Right cardiac atrium (tissue), 5 donors: ENCODE measurements at regions not wholly inside any gene's neighbourhood (a gene's known extent, or its start where the extent isn't known, plus 50 kb on each side); places are given as distances from the start of the nearest gene placed in this dataset.

Source experiments
- ATAC-seq, 2 donors: fragments of 200-7000 bp; cut with Tn5 transposase; one replicate each; pipeline versions ENCODE4 v1.8.0 to v1.9.1; 2020; ENCODE audit warnings: moderate library complexity in 2 of 2, mild to moderate bottlenecking in 1 of 2
- DNase-seq, 3 donors: peaks; one replicate each; pipeline ENCODE4 v3.0.0-alpha.2; 2020
- H3K27ac ChIP-seq: one replicate; pipeline ENCODE4 v1.5.1; 2013; ENCODE audit warnings: mild to moderate bottlenecking, low read length, control low read depth, moderate library complexity
- H3K27me3 ChIP-seq: one replicate; pipeline ENCODE4 v1.6.1; 2013; ENCODE audit not compliant: control insufficient read depth, insufficient read depth
- H3K4me1 ChIP-seq: one replicate; pipeline ENCODE4 v1.6.1; 2013; ENCODE audit warnings: low read length; ENCODE audit not compliant: control insufficient read depth, insufficient read depth
- H3K4me3 ChIP-seq: one replicate; pipeline ENCODE4 v1.5.1; 2013; ENCODE audit warnings: low read length, control low read depth
- H3K9me3 ChIP-seq: one replicate; pipeline ENCODE4 v1.6.1; 2013; ENCODE audit warnings: low read length; ENCODE audit not compliant: control insufficient read depth
- WGBS: extraction: QIAGEN DNeasy Blood & Tissue Kit; methylation state at CpG from one replicate; pipeline ENCODE4 v1.1.7; 2013; 5-methylcytosine and 5-hydroxymethylcytosine counted together
- intact Hi-C, 4 donors: fragments of 100-400 bp; cut with DNase I; formaldehyde crosslinking; loops; one replicate each; pipeline versions ENCODE4 v1.11.0 to v1.14.0; 2022 to 2023
- donor health status: healthy with polysubstance abuse.
- donor health status: DM: no; HTN: yes; CAD: no.
- donor health status: DM: no; HTN: no; CAD: no.
- donor health status: DM: no; HTN: yes; CAD: no; lungs with severe emphysema.
- donor health status: DM: yes; HTN: yes; CAD: no.

DNA sequence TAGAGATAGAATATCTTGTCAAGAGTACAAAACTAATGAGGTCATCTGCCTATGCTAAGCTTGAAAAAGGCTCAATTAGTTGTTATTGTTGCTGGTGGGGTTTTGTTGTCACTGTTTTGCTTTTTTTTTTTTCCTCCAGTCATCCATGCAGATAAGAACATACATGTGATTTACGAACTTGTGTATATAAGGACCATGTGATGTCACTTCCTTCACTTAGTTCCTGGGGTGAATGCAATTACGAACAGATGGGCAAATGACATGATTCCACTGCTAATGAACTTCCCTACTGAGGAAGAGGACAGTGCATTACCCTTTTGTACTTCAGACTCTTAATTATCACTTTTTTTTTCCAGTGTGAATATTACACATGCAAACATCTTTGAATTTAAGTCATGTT is 1175.3 kb upstream of the GJE1 start:
- no peak overlapping the region for H3K27ac ChIP-seq
- no peaks in the 10 kb centered on the region for H3K4me1 ChIP-seq
- H3K4me3 ChIP-seq, result no peak overlapping the region
- no peaks in the 10 kb centered on the region for H3K27me3 ChIP-seq
- DNase-seq (no peak), ATAC-seq (no peak)
- WGBS, result 79% methylated on average over 2 of the region's 2 CpGs
- intact Hi-C loops, result no loop called here
- no peaks in the 10 kb centered on the region for H3K9me3 ChIP-seq

DNA sequence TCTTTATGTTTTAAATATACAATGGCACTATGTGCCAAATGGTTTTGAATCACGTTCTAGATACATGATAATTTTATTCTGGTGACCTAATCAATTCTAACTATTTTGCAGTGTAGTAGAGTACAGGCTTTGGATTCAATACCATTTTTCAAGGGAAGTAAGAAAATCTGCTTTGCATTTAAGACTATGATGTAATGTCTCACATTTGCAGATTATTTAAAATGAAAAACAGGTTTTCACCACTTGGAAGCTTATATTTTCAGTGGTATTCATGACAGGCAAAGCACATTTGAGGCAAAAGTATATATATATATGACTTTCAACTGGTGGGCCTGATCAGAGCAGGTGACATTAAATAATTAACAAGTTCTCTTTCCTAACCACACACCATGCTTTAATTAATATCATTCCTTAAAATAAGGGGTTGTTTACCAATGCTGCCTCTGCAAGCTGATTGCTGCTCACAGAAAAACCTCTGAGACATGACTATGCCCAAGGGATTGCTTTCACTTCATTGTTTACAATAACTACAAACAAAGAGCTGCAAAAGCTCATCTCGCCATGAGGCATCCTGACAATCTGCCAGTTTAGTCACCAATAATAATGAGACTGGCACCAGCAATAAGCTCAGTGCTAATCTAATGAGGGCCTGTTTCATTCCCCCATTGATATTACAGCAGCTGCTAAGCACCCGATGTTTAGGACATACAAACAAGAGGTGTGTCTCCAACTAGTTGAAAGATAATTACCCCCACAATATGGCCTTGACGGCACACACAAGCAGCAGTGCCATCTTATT is 1176.0 kb upstream of the GJE1 start:
- H3K27me3 ChIP-seq, result no peaks in the 10 kb centered on the region
- no peaks in the 10 kb centered on the region for H3K9me3 ChIP-seq
- H3K27ac ChIP-seq, result no peak overlapping the region
- no peak for DNase-seq
- no peak for ATAC-seq
- 62% methylated on average over 4 of the region's 4 CpGs for WGBS
- H3K4me1 ChIP-seq, result no peaks in the 10 kb centered on the region
- intact Hi-C loops, result no loop called here
- H3K4me3 ChIP-seq, result no peak overlapping the region

DNA sequence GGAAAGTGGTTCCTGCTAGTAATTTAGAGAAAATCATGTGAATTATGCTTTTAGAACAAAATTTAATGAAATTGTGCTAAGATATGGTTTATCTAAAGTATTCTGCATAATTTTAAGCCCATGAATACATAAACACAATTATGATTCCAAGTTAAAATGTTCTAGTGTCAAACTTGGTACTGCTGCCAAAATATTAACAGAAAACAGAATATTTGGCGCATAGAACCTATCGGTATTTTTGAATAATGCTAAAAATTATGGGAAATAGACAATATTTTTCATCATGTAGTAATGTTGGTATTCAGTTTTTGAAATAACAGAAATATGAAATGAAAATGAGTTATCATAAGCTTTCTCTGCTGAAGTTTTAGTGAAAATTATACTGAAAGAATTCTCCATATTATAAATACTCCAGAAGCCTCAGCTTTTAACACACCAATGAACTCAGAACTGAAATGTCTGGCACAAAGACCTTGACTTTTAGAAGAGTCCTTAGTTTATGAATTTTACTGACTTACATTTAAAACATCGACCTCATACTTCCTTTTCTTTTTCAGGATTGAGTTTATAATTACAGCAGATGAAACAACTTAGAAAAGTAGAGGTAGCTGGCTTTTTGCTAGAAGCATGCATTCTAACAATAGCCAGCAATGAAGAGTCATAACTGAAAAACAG is 1192.3 kb upstream of the GJE1 start:
- H3K9me3 ChIP-seq, result no peaks in the 10 kb centered on the region
- 57% methylated on average over 3 of the region's 3 CpGs for WGBS
- intact Hi-C loops, result no loop called here
- H3K4me1 ChIP-seq, result no peaks in the 10 kb centered on the region
- ATAC-seq (no peak), DNase-seq (no peak)
- no peak overlapping the region for H3K4me3 ChIP-seq
- H3K27ac ChIP-seq, result no peak overlapping the region
- H3K27me3 ChIP-seq, result no peaks in the 10 kb centered on the region

DNA sequence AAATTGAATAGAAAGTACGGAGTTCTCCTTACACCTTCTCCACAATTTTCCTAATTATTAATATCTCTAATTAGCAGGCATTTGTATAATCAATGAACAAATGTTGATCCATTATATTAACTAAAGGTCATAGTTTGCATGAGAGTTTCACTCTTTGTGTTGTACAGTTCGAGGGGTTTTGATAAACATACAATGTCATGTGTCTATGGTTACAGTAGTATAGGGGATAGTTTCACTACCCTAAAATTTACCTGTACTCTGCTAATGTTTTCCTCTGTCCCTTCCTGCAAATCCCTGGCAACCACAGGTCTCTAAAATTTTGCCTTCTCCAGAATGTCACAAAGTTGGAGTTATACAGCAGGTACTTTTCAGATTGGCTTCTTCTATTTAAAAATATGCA is 1199.8 kb upstream of the GJE1 start:
- no peak for DNase-seq
- intact Hi-C loops, result no loop called here

DNA sequence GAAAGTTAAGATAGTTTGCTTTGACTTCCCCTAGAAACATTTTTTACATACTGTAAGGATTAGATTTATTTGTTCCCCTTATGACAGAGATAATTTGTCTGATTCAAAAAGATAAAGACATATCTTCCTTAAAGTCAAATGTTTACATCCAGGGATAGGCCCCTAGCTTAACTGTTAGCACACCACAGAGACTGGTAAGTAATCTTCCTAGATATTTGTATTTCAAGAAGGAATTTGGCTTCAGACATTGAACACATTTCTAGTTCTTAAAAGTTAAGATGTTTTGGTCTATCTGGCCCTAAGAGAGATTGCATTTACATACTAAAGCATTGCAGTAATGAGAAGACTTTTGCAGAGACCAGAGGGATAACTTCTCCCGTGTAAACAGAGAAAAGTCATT is 1201.1 kb upstream of the GJE1 start:
- H3K27me3 ChIP-seq, result no peaks in the 10 kb centered on the region
- H3K4me1 ChIP-seq, result no peaks in the 10 kb centered on the region
- ATAC-seq (no peak), DNase-seq (no peak)
- 80% methylated on average over 1 of the region's 1 CpG for WGBS
- H3K27ac ChIP-seq, result no peak overlapping the region
- H3K4me3 ChIP-seq, result no peak overlapping the region
- intact Hi-C loops, result no loop called here
- no peaks in the 10 kb centered on the region for H3K9me3 ChIP-seq

More for the DNA sequence above, 1199.8 kb upstream of the GJE1 start:
- ATAC-seq, result no peak
- Histone ChIP-seq H3K4me1 (no peaks in the 10 kb centered on the region), H3K4me3 (no peak overlapping the region), H3K27me3 (no peaks in the 10 kb centered on the region), H3K9me3 (no peaks in the 10 kb centered on the region), H3K27ac (no peak overlapping the region)
- 91% methylated on average over 2 of the region's 2 CpGs for WGBS

DNA sequence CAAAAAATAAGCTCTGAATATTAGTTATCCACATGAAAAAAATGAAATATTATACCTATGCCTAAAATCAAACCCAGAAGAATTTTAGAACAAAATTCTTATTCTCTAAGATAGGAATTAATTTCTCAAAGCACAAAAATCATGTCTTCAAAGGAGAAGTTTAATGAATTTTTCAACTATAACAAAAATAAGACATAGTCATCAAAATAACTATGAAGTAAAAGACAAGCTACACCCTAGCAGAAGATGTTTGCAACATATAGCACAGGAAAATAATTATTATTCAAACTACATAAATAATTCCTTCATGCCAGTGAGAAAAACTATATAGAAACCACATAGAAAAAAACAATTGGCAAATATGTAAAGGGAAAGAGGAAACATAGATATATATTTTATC is 1203.6 kb upstream of the GJE1 start:
- Histone ChIP-seq H3K4me1 (no peaks in the 10 kb centered on the region), H3K9me3 (no peaks in the 10 kb centered on the region), H3K27me3 (no peaks in the 10 kb centered on the region), H3K27ac (no peak overlapping the region), H3K4me3 (no peak overlapping the region)
- intact Hi-C loops, result no loop called here
- DNase-seq (no peak), ATAC-seq (no peak)

DNA sequence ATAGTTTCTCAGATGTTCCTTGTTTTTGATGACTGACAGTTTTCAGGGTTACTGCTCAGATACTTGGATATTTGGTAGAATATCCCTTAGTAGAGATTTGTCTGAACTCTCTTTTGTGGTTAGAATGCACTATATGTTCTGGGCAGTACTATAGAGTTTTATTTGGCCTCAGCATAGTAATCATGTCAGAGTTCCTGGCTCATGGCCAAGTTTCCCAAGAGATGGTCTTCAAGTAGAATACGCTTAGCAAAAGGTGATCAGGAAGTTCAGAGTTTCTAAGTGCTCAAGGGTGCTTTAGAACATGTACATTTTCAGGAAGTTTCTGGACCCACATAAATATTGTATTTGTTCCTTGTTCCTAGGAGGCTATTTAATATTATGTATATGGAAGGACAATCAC is 1209.7 kb upstream of the GJE1 start:
- no peak overlapping the region for H3K4me3 ChIP-seq
- no peak for DNase-seq
- H3K9me3 ChIP-seq, result no peaks in the 10 kb centered on the region
- H3K27me3 ChIP-seq, result no peaks in the 10 kb centered on the region
- H3K4me1 ChIP-seq, result no peaks in the 10 kb centered on the region
- no peak overlapping the region for H3K27ac ChIP-seq
- intact Hi-C loops, result no loop called here
- no peak for ATAC-seq
- WGBS, result 67% methylated on average over 1 of the region's 1 CpG

DNA sequence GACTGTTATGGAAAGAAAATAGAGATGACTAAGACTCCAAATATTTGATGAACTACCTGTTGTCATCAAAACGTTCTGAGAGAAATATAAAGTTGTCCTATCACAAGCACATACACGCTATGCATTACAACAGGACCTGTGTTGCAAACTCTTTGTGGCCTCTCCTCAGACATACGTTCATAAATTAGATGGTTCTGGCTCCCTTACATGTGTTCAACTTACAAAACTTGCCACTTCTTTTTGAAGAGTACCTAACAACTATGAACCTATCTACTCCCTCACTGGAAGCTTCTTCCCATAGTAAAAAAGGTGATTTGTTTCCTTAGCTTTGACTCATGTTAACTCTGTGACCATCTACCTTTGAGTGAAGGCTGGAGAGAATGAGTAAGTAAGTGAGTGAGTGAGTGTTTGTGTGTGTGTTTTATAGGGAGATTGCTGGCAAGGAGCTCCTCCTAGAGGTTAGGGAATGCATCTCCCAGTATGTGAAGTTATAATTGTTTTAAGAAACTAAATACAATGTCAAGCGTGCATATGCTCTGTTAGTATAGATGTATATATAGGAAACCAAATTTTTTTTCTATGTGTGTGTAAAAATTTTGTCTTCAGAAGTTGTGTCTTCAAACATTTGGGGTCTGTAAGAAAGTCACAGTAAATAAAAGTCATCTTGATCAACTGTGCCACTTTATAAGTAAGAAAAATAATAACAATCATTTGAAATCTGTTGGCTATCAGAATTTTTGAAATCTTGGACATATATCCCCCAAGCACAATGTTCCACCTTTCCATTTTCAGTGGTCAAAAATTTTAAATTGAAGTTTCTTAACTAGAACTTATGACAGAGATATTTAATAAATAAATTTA is 1211.1 kb upstream of the GJE1 start:
- WGBS, result 63% methylated on average over 4 of the region's 4 CpGs
- H3K4me3 ChIP-seq, result no peak overlapping the region
- H3K27me3 ChIP-seq, result no peaks in the 10 kb centered on the region
- no peaks in the 10 kb centered on the region for H3K9me3 ChIP-seq
- H3K27ac ChIP-seq, result no peak overlapping the region
- ATAC-seq (peak; percentile 51 to 82), DNase-seq (no peak)
- no peaks in the 10 kb centered on the region for H3K4me1 ChIP-seq
- intact Hi-C loops, result no loop called here

DNA sequence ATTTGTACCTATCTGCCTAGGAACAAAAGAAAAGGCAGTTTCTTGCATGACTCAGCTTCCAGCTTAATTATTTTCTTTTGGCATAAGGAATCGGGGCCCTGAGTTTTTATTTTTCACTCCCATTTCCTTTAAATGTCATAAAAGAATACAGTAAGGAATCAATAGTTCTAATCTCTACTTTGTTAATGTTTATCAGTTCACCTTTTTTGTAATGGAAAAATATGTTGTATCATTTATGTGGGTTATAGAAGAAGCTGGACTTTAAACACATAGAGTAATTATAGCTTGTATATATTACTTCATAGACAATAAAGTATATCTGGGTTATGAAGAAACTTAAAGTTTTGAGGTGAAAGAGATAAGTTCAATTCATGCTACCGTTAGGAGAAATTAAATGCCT is 1214.8 kb upstream of the GJE1 start:
- no peak for ATAC-seq
- H3K4me3 ChIP-seq, result no peak overlapping the region
- no peaks in the 10 kb centered on the region for H3K4me1 ChIP-seq
- intact Hi-C loops, result no loop called here
- DNase-seq, result no peak
- no peaks in the 10 kb centered on the region for H3K27me3 ChIP-seq
- 75% methylated on average over 2 of the region's 2 CpGs for WGBS
- H3K9me3 ChIP-seq, result no peaks in the 10 kb centered on the region
- H3K27ac ChIP-seq, result no peak overlapping the region

DNA sequence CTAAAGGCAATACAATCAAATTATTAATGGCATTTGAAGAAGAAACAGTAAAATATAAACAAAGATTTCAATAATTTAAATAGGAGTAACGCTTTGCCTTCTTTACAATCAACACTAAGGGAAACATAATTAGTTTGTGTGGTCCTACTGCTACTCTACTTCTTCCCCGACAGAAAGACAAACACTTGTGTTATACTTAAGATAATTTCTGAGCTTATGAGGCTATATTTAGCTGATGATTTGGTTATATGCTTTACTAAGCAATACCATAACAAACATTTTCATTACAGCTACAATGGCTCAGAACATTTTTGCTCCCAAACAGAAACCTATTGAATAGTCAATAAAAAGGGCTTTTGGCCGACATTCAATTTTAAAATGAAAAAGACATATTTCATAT is 1217.2 kb upstream of the GJE1 start:
- Histone ChIP-seq H3K27ac (no peak overlapping the region), H3K27me3 (no peaks in the 10 kb centered on the region), H3K4me3 (no peak overlapping the region), H3K9me3 (no peaks in the 10 kb centered on the region), H3K4me1 (no peaks in the 10 kb centered on the region)
- ATAC-seq (no peak), DNase-seq (no peak)
- WGBS, result 64% methylated on average over 3 of the region's 3 CpGs
- intact Hi-C loops, result no loop called here

DNA sequence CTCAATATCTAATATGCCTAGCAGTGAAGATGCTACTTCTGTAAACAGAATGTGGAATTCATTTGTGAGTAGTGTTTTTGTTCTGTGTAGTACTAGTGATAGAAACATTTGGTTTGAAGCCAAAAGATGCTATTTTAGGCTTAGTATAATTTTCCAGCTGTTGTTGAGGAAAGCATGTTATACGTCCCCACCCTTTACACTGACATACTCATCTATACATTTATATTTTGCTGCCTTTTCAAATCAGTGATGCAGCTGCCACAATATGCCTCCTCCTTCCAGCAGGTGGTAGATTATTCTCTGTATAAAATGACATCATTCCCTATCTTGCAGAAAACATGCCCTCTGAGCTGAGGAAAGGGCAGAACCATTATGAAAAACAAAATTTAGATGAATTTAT is 1217.6 kb upstream of the GJE1 start:
- DNase-seq, result no peak
- no peaks in the 10 kb centered on the region for H3K27me3 ChIP-seq
- ATAC-seq, result no peak
- no peak overlapping the region for H3K27ac ChIP-seq
- intact Hi-C loops, result no loop called here
- WGBS, result 12% methylated on average over 1 of the region's 1 CpG
- no peak overlapping the region for H3K4me3 ChIP-seq
- H3K4me1 ChIP-seq, result no peaks in the 10 kb centered on the region
- no peaks in the 10 kb centered on the region for H3K9me3 ChIP-seq
